Astrocyte of the spinal cord (primary cell): ENCODE measurements at regions not wholly inside any gene's neighbourhood (a gene's known extent, or its start where the extent isn't known, plus 50 kb on each side); places are given as distances from the start of the nearest gene placed in this dataset.
A peak's percentile ranks its signal among the peaks of the same experiment; 100 is the strongest.

Experiments used
- DNase-seq: peaks from one replicate; pipeline ENCODE4 v3.0.0; 2011; ENCODE audit warnings: low read depth, low spot score
- H3K4me3 ChIP-seq: 2 replicates; pipeline ENCODE4 v1.5.1; 2011; ENCODE audit warnings: low read depth, mild to moderate bottlenecking, low read length, moderate library complexity
- CTCF ChIP-seq: IDR thresholded peaks from 2 replicates; pipeline ENCODE4 v1.5.1; 2012; ENCODE audit warnings: low read depth, mild to moderate bottlenecking, low read length, inconsistent platforms
- in situ Hi-C: cut with HindIII; loops from 2 replicates; pipeline ENCODE4 v1.10.0; 2017; ENCODE audit warnings: low sequenced_read_pairs

GRCh38 chr10:4079803-4080202, 294.8 kb upstream of the KLF6 start:
- H3K4me3 ChIP-seq, result no peak overlapping the region
- no peak for DNase-seq
- TF ChIP-seq CTCF, result no peak
- in situ Hi-C loops, result no loop called here

GRCh38 chr10:4077804-4078203, 292.8 kb upstream of the KLF6 start:
- in situ Hi-C loops, result no loop called here
- no peak overlapping the region for H3K4me3 ChIP-seq
- DNase-seq, result no peak
- TF ChIP-seq CTCF, result no peak

- DNase-seq, result no peak
- H3K4me3 ChIP-seq, result no peak overlapping the region
- no peak for TF ChIP-seq CTCF
- in situ Hi-C loops, result no loop called here
Measured at GRCh38 chr10:4076983-4077382, 292.0 kb upstream of the KLF6 start.

- DNase-seq, result no peak
- in situ Hi-C loops, result no loop called here
- TF ChIP-seq CTCF, result no peak
- no peak overlapping the region for H3K4me3 ChIP-seq
Measured at GRCh38 chr10:4075443-4075842, 290.4 kb upstream of the KLF6 start.

GRCh38 chr10:4074545-4075407, 289.8 kb upstream of the KLF6 start:
- in situ Hi-C loops, result no loop called here
- DNase-seq, result peak; percentile 45

GRCh38 chr10:4073912-4074311, 288.9 kb upstream of the KLF6 start:
- DNase-seq, result peak; percentile 56
- in situ Hi-C loops, result no loop called here
- no peak overlapping the region for H3K4me3 ChIP-seq
- TF ChIP-seq CTCF, result no peak

More at GRCh38 chr10:4074545-4075407, 289.8 kb upstream of the KLF6 start:
- no peak overlapping the region for H3K4me3 ChIP-seq
- no peak for TF ChIP-seq CTCF
